Pancreas (tissue), 10 donors: ENCODE measurements at regions not wholly inside any gene's neighbourhood (a gene's known extent, or its start where the extent isn't known, plus 50 kb on each side); places are given as distances from the start of the nearest gene placed in this dataset.

Source experiments
- ATAC-seq, 4 donors: fragments of 200-7000 bp; cut with Tn5 transposase; one replicate each; pipeline versions ENCODE4 v1.8.0 to v1.9.1; 2020; ENCODE audit warnings: mild to moderate bottlenecking in 4 of 4, moderate library complexity in 4 of 4
- DNase-seq, 6 donors: peaks; one replicate each; pipeline ENCODE4 v3.0.0-alpha.2; 2020
- FAIRE-seq: peaks from 2 replicates; lab custom pipeline; 2012; peaks lifted over from hg19 to GRCh38; lab: Jason Lieb, UNC
- H3K27ac ChIP-seq, 4 donors: fragments of 200-600 bp; sonication (generic); 1 replicate in 3 of 4; 2 replicates in 1 of 4; pipeline versions ENCODE4 v1.5.0 to v1.8.0; 2020
- H3K27me3 ChIP-seq, 4 donors: fragments of 200-600 bp; one replicate each; pipeline ENCODE4 v1.8.0; 2021
- H3K36me3 ChIP-seq, 3 donors: fragments of 200-600 bp; sonication (generic) in 1 of 3; one replicate each; pipeline versions ENCODE4 v1.5.0 to v1.8.0; 2020 to 2021
- H3K4me1 ChIP-seq, 3 donors: fragments of 200-600 bp; one replicate each; pipeline ENCODE4 v1.8.0; 2021
- H3K4me3 ChIP-seq, 4 donors: fragments of 200-600 bp; sonication (generic) in 2 of 4; one replicate each; pipeline versions ENCODE4 v1.5.0 to v1.8.0; 2020 to 2021
- H3K9me3 ChIP-seq, 4 donors: fragments of 200-600 bp; one replicate each; pipeline ENCODE4 v1.8.0; 2021
- WGBS, 2 donors: extraction: QIAGEN DNeasy Blood & Tissue Kit; methylation state at CpG; one replicate each; pipeline ENCODE4 v1.1.7; 2013; 5-methylcytosine and 5-hydroxymethylcytosine counted together
- intact Hi-C, 3 donors: fragments of 100-400 bp; cut with DNase I; formaldehyde crosslinking; loops; one replicate each; pipeline versions ENCODE4 v1.11.1 to v1.14.2; 2022
- TF ChIP-seq, protein P1 (sequence below), 4 donors: fragments of 200-600 bp; sonication (generic) in 3 of 4; IDR thresholded peaks; one replicate each; pipeline versions ENCODE4 v1.5.0 to v1.8.0; 2021; ENCODE audit warnings: antibody characterized with exemption in 4 of 4
- donor health status: healthy with polysubstance abuse.
- donor health status: DM: no; HTN: no; CAD: no; lungs with moderate emphysema.
- donor health status: DM: no; HTN: no; CAD: no.
- donor health status: control.
- donor health status: control.
- donor health status: Bipolar disorder and iron deficiency.
- donor health status: DM: yes; HTN: yes; CAD: no.
- donor health status: DM: no; HTN: no; CAD: no.
- donor health status: DM: no; HTN: no; CAD: no.
- donor health status: DM: yes; HTN: yes; CAD: no.

DNA sequence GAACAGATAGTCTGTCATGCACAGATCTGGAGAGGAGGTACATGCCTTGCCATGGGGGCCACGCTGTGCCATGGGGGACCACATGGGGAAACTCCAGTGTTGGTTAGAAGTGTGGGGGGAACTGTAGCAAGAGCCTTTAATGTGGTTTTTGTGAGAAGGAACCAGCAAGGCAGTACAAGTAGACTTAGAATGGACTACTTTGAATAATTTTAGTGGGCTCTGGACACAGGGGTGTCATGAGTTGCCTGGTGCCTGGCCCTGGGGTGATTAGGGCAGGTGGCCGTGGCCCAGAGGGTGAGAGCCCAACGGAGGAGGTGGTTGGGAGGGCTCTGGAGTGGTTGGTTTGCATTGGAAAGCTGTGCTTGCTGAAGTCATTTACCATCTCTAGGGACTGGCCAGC lies 77.2 kb downstream of the CXCL12 start:
- no peak for DNase-seq
- no peak for FAIRE-seq
- intact Hi-C loops, result loop anchor here in 1 of 3 donors (10.0 kb wide), 1 partner anchor 613 kb away; no protein-coding TSS in a partner anchor
- H3K4me3 ChIP-seq, result no peak overlapping the region
- 84 to 91% methylated on average over 3 of the region's 3 CpGs for WGBS, 2 donors
- no peaks in the 10 kb centered on the region for H3K36me3 ChIP-seq
- H3K27ac ChIP-seq, result no peak overlapping the region
- H3K9me3 ChIP-seq, result no peaks in the 10 kb centered on the region
- peaks cover 0 to 5% (median 0%) of the 10 kb centered on the region in 3 donors for H3K4me1 ChIP-seq
- ATAC-seq, result no peak
- no peaks in the 10 kb centered on the region for H3K27me3 ChIP-seq
- TF ChIP-seq, protein P1, sequence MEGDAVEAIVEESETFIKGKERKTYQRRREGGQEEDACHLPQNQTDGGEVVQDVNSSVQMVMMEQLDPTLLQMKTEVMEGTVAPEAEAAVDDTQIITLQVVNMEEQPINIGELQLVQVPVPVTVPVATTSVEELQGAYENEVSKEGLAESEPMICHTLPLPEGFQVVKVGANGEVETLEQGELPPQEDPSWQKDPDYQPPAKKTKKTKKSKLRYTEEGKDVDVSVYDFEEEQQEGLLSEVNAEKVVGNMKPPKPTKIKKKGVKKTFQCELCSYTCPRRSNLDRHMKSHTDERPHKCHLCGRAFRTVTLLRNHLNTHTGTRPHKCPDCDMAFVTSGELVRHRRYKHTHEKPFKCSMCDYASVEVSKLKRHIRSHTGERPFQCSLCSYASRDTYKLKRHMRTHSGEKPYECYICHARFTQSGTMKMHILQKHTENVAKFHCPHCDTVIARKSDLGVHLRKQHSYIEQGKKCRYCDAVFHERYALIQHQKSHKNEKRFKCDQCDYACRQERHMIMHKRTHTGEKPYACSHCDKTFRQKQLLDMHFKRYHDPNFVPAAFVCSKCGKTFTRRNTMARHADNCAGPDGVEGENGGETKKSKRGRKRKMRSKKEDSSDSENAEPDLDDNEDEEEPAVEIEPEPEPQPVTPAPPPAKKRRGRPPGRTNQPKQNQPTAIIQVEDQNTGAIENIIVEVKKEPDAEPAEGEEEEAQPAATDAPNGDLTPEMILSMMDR (IDR thresholded peaks at IDR 0.05), result no peak

DNA sequence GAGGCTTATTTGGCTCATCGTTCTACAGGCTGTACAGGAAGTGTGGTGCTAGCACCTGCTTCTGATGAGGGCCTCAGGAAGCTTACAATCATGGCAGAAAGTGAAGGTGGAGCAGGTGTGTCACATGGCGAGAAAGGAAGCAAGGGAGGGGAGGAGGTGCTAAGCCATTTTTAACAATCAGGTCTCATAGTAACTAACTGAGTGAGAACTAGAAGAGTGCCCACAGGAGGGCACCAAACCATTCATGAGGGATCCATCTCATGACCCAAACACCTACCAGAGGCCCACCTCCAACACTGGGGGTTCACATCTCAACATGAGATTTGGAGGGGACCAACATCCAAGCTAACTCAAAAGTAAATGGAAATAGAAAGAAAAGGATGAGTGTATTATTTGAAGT lies 78.1 kb downstream of the CXCL12 start:
- no peaks in the 10 kb centered on the region for H3K27me3 ChIP-seq
- TF ChIP-seq, protein P1 (IDR thresholded peaks at IDR 0.05), result no peak
- 55 to 87% methylated on average over 2 of the region's 2 CpGs for WGBS, 2 donors
- H3K9me3 ChIP-seq, result no peaks in the 10 kb centered on the region
- FAIRE-seq (no peak), DNase-seq (no peak), ATAC-seq (peak in 1 of 4 donors; percentile 26)
- H3K27ac ChIP-seq, result no peak overlapping the region
- H3K4me1 ChIP-seq, result peaks cover 0 to 8% (median 0%) of the 10 kb centered on the region in 3 donors
- intact Hi-C loops, result loop anchor here in 1 of 3 donors (10.0 kb wide), 1 partner anchor 612 kb away; no protein-coding TSS in a partner anchor
- no peak overlapping the region for H3K4me3 ChIP-seq
- no peaks in the 10 kb centered on the region for H3K36me3 ChIP-seq

DNA sequence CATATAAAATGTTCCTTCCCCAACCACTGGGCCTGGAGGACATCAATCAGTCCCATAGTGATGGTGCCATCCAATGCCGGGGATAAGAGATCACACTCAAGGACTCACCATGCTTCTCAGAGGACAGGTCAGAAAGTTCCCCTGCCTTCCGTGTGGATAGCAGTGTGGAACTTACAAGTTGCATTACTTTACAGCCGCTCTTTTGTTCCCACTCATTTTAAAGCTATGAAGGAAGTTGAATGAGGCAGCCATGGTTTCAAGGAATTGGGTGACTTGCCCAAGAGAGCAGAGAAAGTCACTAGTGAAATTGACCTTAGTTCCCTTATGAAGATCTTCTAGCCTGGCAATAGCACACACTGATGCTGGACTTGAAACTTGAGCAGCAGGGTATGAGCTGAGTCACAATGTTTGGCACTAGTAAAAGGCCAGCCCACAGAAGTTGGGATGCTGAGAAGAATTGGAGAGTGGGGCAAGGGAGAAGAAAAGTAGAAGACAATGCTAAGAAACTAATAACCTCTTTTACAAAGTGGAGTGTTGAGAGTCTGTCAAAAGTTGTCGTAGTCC lies 78.7 kb downstream of the CXCL12 start:
- Histone ChIP-seq H3K4me1 (peaks cover 0 to 12% (median 0%) of the 10 kb centered on the region in 3 donors), H3K9me3 (no peaks in the 10 kb centered on the region), H3K36me3 (no peaks in the 10 kb centered on the region), H3K27me3 (no peaks in the 10 kb centered on the region), H3K4me3 (no peak overlapping the region), H3K27ac (no peak overlapping the region)
- no peak for FAIRE-seq
- no peak for ATAC-seq
- WGBS, 2 donors, result 46 to 59% methylated on average over 4 of the region's 4 CpGs
- no peak for DNase-seq
- TF ChIP-seq, protein P1 (IDR thresholded peaks at IDR 0.05), result no peak
- intact Hi-C loops, result loop anchor here in 1 of 3 donors (10.0 kb wide), 1 partner anchor 611 kb away; no protein-coding TSS in a partner anchor

DNA sequence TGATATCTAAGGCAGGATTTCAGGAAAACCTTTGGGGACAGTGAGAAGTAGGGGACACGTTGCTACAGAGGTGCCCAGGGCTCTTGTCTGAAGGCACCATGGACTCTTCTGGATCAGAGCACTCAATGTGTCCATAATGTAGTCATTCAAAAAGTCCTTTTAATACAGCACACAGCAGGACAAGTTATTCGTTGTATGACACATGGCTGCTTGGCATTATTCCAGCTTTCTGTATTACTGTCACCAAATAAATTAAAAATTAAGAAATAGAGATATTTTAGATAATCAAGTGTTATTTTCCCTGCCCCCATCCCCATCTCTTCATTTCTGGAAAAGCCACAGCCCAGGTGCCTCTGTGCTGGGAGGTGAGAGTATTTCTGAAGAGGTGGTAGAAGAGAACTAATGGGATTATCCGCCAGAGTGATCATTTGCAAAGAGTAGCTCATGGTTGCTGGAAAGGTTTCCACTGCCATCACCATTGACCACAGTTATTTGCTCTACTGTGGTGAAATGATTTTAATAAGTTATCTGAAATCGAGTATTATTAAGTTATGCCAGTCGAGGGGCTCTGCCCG lies 83.0 kb downstream of the CXCL12 start:
- no peaks in the 10 kb centered on the region for H3K36me3 ChIP-seq
- DNase-seq (no peak), ATAC-seq (no peak), FAIRE-seq (no peak)
- H3K9me3 ChIP-seq, result no peaks in the 10 kb centered on the region
- intact Hi-C loops, result loop anchor here in 1 of 3 donors (10.0 kb wide), 1 partner anchor 607 kb away; no protein-coding TSS in a partner anchor
- peaks cover 0 to 7% (median 5%) of the 10 kb centered on the region in 3 donors for H3K4me1 ChIP-seq
- no peak overlapping the region for H3K4me3 ChIP-seq
- TF ChIP-seq, protein P1 (IDR thresholded peaks at IDR 0.05), result no peak
- 48 to 52% methylated on average over 6 of the region's 6 CpGs for WGBS, 2 donors
- peak overlapping the region in 2 of 4 donors; percentile 56 to 69 for H3K27ac ChIP-seq
- H3K27me3 ChIP-seq, result no peaks in the 10 kb centered on the region
